ENCODE measurements at regions not wholly inside any gene's neighbourhood (a gene's known extent, or its start where the extent isn't known, plus 50 kb on each side); places are given as distances from the start of the nearest gene placed in this dataset.

DNA sequence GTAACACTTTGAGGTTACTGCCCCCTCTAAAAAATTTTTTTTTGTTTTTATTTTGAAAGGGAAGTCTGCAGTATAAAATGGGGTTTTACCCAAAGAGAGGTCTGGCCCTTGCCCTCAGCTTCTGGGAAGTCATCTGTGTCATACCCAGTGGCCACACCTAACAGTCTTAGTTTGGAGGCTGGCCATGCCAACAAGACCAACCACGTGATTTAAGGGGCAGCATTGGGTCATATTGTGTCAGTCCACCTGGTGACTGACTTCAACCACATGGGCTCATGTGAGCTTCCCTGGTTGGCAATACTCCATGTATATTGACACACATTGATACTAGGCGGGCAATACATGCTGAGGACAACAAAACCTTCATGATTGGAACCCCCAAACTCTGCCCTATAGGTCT is 173.9 kb downstream of the GXYLT1 start:
- TF ChIP-seq, protein P1, sequence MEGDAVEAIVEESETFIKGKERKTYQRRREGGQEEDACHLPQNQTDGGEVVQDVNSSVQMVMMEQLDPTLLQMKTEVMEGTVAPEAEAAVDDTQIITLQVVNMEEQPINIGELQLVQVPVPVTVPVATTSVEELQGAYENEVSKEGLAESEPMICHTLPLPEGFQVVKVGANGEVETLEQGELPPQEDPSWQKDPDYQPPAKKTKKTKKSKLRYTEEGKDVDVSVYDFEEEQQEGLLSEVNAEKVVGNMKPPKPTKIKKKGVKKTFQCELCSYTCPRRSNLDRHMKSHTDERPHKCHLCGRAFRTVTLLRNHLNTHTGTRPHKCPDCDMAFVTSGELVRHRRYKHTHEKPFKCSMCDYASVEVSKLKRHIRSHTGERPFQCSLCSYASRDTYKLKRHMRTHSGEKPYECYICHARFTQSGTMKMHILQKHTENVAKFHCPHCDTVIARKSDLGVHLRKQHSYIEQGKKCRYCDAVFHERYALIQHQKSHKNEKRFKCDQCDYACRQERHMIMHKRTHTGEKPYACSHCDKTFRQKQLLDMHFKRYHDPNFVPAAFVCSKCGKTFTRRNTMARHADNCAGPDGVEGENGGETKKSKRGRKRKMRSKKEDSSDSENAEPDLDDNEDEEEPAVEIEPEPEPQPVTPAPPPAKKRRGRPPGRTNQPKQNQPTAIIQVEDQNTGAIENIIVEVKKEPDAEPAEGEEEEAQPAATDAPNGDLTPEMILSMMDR (conservative IDR thresholded peaks at IDR 0.05; ENCODE audit: low read depth, low read length): no peak
- TF ChIP-seq POLR2A (IDR thresholded peaks at IDR 0.05; ENCODE audit: low read depth, low read length) (no peak), CEBPB (IDR thresholded peaks at IDR 0.05; ENCODE audit: low read depth, low read length) (no peak), SMC3 (IDR thresholded peaks at IDR 0.05; ENCODE audit: low read depth, low read length) (no peak), CHD1 (IDR thresholded peaks at IDR 0.05; ENCODE audit: low read depth, low read length) (no peak), BHLHE40 (IDR thresholded peaks at IDR 0.05; ENCODE audit: low read depth, low read length) (no peak), RFX5 (IDR thresholded peaks at IDR 0.05; ENCODE audit: low read depth, low read length) (no peak), RCOR1 (IDR thresholded peaks at IDR 0.05; ENCODE audit: insufficient replicate concordance, low read length) (no peak)
- TF ChIP-seq, protein P2, sequence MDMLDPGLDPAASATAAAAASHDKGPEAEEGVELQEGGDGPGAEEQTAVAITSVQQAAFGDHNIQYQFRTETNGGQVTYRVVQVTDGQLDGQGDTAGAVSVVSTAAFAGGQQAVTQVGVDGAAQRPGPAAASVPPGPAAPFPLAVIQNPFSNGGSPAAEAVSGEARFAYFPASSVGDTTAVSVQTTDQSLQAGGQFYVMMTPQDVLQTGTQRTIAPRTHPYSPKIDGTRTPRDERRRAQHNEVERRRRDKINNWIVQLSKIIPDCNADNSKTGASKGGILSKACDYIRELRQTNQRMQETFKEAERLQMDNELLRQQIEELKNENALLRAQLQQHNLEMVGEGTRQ (IDR thresholded peaks at IDR 0.05; ENCODE audit: low read depth, low read length): no peak

Measured in IMR-90 (cell line).